Nephron (organoid): ENCODE measurements at regions not wholly inside any gene's neighbourhood (a gene's known extent, or its start where the extent isn't known, plus 50 kb on each side); places are given as distances from the start of the nearest gene placed in this dataset.

Experiments
- H3K27ac Mint-ChIP-seq, 3 experiments: 2 replicates each; pipeline ENCODE4 v1.8.0; 2020; ENCODE audit warnings: mixed read lengths in 3 of 3, mild to moderate bottlenecking in 2 of 3, moderate library complexity in 1 of 3
- H3K27me3 Mint-ChIP-seq: 2 replicates; pipeline ENCODE4 v1.8.0; 2021; ENCODE audit warnings: low read depth, mild to moderate bottlenecking, moderate library complexity, mixed read lengths
- H3K36me3 Mint-ChIP-seq: 2 replicates; pipeline ENCODE4 v1.8.0; 2020; ENCODE audit warnings: low read depth, mixed read lengths
- H3K4me1 Mint-ChIP-seq: 2 replicates; pipeline ENCODE4 v1.8.0; 2020; ENCODE audit warnings: mixed read lengths
- H3K4me3 Mint-ChIP-seq, 3 experiments: 2 replicates each; pipeline ENCODE4 v1.8.0; 2020; ENCODE audit warnings: mild to moderate bottlenecking in 3 of 3, mixed read lengths in 3 of 3, moderate library complexity in 2 of 3
- H3K9me3 Mint-ChIP-seq: 2 replicates; pipeline ENCODE4 v1.8.0; 2020; ENCODE audit warnings: mixed read lengths
- CTCF ChIP-seq, 3 experiments: fragments of 200-600 bp; sonication (generic); IDR thresholded peaks; one replicate each; pipeline ENCODE4 v1.5.0; 2021; ENCODE audit warnings: antibody characterized with exemption in 3 of 3; ENCODE audit not compliant: unreplicated experiment in 3 of 3

- no peak overlapping the region for H3K27ac Mint-ChIP-seq
- no peak overlapping the region for H3K4me3 Mint-ChIP-seq
- no peaks in the 10 kb centered on the region for H3K36me3 Mint-ChIP-seq
- H3K4me1 Mint-ChIP-seq, result no peaks in the 10 kb centered on the region
- TF ChIP-seq CTCF (IDR thresholded peaks at IDR 0.05; ENCODE audit: unreplicated experiment in 3 of 3), result peak in 1 of 3 experiments; percentile 8
- peaks cover 12% of the 10 kb centered on the region for H3K27me3 Mint-ChIP-seq
- H3K9me3 Mint-ChIP-seq, result no peaks in the 10 kb centered on the region
Observed at GRCh38 chr17:77266891-77267341, 126.1 kb downstream of the SEC14L1 start.

- peaks cover 12% of the 10 kb centered on the region for H3K27me3 Mint-ChIP-seq
- no peaks in the 10 kb centered on the region for H3K36me3 Mint-ChIP-seq
- no peaks in the 10 kb centered on the region for H3K9me3 Mint-ChIP-seq
- no peak overlapping the region for H3K4me3 Mint-ChIP-seq
- no peaks in the 10 kb centered on the region for H3K4me1 Mint-ChIP-seq
- TF ChIP-seq CTCF (IDR thresholded peaks at IDR 0.05; ENCODE audit: unreplicated experiment in 3 of 3), result no peak
- H3K27ac Mint-ChIP-seq, result peak overlapping the region in 1 of 3 experiments; percentile 8
Observed at GRCh38 chr17:77269696-77270681, 129.2 kb downstream of the SEC14L1 start.

GRCh38 chr17:77271411-77271810 is 130.6 kb downstream of the SEC14L1 start:
- peaks cover 13% of the 10 kb centered on the region for H3K27me3 Mint-ChIP-seq
- H3K27ac Mint-ChIP-seq, result peak overlapping the region in 1 of 3 experiments; percentile 51
- no peak overlapping the region for H3K4me3 Mint-ChIP-seq
- no peaks in the 10 kb centered on the region for H3K36me3 Mint-ChIP-seq
- no peaks in the 10 kb centered on the region for H3K9me3 Mint-ChIP-seq
- no peaks in the 10 kb centered on the region for H3K4me1 Mint-ChIP-seq
- no peak for TF ChIP-seq CTCF (IDR thresholded peaks at IDR 0.05; ENCODE audit: unreplicated experiment in 3 of 3)

GRCh38 chr17:77273397-77274085 is 132.8 kb downstream of the SEC14L1 start:
- Mint-ChIP-seq H3K36me3 (no peaks in the 10 kb centered on the region), H3K4me3 (no peak overlapping the region), H3K4me1 (no peaks in the 10 kb centered on the region), H3K9me3 (no peaks in the 10 kb centered on the region), H3K27ac (no peak overlapping the region), H3K27me3 (peaks cover 19% of the 10 kb centered on the region)
- TF ChIP-seq CTCF (IDR thresholded peaks at IDR 0.05; ENCODE audit: unreplicated experiment in 3 of 3), result no peak

GRCh38 chr17:77274096-77274845 is 133.5 kb downstream of the SEC14L1 start:
- H3K9me3 Mint-ChIP-seq, result no peaks in the 10 kb centered on the region
- no peak overlapping the region for H3K27ac Mint-ChIP-seq
- no peak overlapping the region for H3K4me3 Mint-ChIP-seq
- no peak for TF ChIP-seq CTCF (IDR thresholded peaks at IDR 0.05; ENCODE audit: unreplicated experiment in 3 of 3)
- peaks cover 22% of the 10 kb centered on the region for H3K27me3 Mint-ChIP-seq
- H3K36me3 Mint-ChIP-seq, result no peaks in the 10 kb centered on the region
- no peaks in the 10 kb centered on the region for H3K4me1 Mint-ChIP-seq
